Renal pelvis (tissue), 1 donor: ENCODE measurements at regions not wholly inside any gene's neighbourhood (a gene's known extent, or its start where the extent isn't known, plus 50 kb on each side); places are given as distances from the start of the nearest gene placed in this dataset.

Experiments
- DNase-seq: peaks from one replicate; pipeline ENCODE4 v3.0.0-alpha.2; 2013

DNA sequence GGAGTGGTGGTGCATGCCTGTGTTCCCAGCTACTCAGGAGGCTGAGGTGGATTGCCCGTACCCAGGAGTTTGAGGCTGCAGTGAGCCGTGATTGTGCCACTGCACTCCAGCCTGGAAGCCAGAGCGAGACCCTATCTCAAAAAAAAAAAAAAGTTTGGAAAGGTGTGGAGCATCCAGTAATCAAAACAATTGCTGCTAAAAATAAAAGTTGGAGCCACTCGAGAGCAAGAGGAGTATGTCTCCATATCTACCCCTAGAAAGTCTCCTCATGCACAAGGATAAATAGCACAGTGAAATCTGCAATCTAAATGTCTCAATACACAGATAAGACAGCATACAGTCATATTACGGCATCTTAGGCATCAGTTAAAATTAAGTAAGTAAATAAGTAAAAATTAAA is 81.5 kb upstream of the NEBL start:
- DNase-seq: no peak

- no peak for DNase-seq
Observed at GRCh38 chr10:20977300-20977699, 80.2 kb upstream of the NEBL start.

GRCh38 chr10:20976891-20977290 is 79.8 kb upstream of the NEBL start:
- DNase-seq: no peak

GRCh38 chr10:20976390-20976789 is 79.3 kb upstream of the NEBL start:
- no peak for DNase-seq

DNA sequence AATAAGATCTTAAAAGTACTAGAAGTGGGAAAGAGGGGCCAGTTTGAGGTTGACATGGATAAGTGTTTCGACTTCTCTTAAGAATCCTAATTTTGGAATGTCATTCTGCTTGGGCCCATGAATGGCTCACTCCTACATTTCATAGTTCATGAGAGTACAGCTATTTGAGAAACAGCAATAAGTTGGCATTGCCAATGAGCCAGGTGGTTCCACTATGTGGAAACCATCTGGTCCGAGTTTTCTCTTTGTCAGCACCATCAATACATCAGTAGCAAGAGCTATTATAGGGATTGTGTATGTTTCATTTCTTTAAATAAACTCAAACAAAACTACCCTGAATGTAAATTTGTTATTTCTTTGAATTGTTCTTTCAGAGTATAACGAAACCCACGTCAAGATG is 78.1 kb upstream of the NEBL start:
- no peak for DNase-seq

- DNase-seq: no peak
Observed at GRCh38 chr10:20972925-20973324, 75.8 kb upstream of the NEBL start.

GRCh38 chr10:20971901-20972300 is 74.8 kb upstream of the NEBL start:
- DNase-seq: no peak

DNA sequence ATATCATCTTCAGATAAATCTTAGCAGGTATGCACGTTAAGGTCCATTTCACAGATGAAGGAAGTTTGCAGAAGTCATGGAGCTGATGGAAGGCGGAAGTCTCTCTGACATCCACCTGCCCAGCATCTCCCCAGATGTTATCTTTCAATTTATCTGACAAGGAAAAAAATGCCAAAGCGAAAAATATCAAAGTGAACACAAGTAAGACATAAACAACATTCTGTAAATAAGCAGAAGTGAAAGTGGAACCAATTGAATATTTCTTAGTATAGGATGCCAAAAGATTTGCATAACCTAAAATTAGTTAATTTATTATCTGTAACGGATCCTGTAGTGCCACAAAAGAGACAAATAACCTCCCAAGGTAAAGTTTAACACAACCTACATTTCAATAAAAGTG is 73.6 kb upstream of the NEBL start:
- no peak for DNase-seq

GRCh38 chr10:20970044-20970443 is 72.9 kb upstream of the NEBL start:
- DNase-seq: no peak

DNA sequence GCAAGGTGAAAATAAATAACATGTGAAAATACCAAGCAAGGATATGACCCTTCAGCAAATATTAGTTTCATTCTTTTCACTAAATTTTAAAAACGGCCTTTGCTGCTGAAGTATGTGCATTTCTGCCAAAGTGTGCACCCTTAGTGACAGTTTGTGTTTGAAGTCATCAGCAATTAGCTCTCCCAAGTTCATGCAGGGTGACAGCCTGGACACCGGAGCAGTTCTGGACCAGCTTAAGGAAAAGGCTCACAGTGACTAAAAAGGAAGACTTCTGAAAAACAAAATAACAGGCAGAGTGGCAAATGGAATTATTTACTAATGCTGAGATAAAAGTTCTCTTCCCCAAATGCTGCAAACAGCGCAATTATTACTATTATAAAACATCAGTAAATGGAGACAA is 69.3 kb upstream of the NEBL start:
- no peak for DNase-seq

GRCh38 chr10:20963721-20964595 is 66.8 kb upstream of the NEBL start:
- no peak for DNase-seq

DNA sequence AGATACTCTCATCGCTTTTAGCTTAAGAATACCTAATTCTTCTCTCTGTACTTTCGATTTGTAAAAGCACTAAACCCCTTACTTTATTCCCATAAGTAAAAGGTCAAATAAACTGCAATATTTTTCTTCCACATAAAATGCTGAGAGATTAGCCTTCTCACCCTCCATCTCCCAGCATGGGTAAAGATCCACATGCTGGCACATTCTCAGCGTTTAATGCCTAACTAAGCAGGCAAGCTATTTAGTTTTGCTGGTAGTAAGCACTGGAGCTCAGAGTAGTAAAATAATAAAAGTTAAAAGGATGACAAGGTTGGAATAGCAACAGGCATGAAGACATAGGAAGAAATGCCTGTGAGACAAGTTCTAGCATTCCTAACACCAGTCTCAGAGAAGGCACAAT is 65.9 kb upstream of the NEBL start:
- DNase-seq: peak; percentile 15

DNA sequence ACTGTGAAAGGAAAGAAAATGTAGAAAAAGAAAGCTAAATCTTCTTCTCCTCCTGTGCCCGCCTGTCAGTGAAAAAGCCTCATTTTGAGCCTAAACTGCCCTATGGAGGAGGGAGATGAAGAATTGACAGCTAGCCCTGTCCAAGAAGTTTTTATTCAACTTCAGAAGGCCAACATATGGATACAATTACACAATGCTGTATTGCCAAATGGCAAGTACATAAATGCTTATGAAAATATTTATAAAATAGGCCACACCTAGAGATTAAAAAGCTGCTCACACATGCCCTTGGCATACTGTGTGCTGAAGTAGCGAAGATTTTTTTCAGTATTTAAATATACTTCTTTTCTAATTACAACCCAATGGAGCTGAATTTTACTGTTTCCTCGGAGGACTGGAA is 65.1 kb upstream of the NEBL start:
- no peak for DNase-seq

DNA sequence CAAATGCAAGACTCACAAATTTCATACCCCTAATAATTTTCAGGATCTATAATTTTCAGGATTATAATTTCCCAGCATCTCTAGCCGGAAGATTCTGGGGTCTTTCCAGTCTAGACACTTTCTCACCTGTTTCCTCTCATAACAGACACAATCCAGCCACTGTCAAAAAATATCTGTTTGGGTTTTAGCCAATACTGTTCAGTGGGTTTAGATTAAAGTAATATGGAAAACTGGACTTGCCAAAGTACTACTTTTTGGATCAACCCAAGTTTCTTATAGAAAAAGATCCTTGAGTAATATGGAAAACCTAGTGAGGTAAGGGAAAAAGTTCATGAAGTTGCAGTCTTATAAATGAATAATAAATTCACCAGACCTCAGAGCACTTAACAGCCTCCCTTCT is 62.1 kb upstream of the NEBL start:
- no peak for DNase-seq

DNA sequence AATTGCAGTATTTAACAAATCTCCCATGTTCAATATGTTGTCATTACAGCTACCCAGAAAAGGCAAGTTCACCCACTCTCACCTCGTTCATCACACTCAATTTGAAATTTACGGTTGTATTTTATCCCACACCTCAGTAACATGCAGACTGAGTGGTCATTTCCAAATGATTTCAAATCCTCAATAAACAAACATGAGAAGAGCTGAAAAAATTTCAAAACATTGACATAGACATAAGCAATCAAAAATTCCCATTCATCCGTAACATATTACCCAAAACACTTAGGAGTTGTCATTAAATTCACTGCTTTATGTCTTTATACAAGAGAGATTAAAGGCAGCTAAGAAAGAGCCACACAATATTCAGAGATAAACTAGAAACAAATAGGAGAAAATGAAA is 61.7 kb upstream of the NEBL start:
- DNase-seq: no peak

DNA sequence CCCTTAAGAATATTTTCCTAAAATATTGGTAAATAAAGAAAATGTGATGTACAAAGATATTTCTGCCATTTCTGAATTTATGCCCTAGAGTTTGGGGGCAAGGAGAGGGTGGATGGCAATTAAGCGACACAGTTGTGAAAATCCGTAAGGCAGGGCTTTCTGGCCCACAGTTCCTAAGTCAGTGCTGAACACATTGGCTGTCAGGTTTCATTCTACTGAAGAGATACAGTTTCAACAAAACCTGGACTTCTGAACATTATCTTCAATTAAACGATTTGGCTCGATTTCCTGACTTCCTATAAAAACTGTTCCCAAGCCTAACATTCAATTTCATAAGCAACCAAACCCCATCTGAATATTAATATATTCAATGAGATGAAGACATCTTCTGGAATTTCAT is 61.1 kb upstream of the NEBL start:
- DNase-seq: no peak

DNA sequence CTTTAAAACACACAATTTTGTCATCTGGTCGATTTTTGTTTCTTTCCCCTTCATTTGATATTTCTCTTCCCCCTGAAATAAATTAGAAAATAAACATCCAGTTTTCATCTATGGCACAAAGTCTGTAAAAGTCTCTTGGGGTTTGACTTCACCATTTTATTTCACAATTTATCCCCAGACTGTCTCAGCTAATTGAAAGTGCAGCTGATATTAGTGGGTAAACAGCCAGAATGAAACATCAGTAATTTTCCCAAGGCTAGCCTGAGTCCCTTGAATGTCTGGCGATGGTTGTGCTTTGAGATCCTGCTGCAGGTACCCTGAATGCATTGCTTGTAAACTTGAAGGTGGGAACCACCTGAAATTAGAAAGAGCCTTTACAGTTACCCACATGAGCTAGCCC is 60.6 kb upstream of the NEBL start:
- no peak for DNase-seq

DNA sequence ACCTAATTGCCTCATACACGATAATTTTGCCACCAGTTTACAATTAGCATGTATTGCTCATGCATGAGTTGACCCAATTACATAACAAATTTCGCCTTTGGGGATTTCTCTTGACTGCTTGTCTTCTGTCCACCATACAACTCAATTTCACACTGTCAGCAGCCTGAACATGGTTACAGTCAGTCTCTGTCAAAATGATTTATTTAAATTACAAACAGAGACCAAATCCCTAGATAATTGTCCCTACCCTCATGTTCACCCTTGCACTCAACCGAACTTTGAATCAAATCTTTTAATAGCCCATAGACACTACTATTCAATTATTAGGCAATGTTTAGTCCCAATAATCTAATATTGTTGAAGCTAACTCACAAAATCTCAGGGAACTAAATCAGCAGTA is 59.7 kb upstream of the NEBL start:
- no peak for DNase-seq

DNA sequence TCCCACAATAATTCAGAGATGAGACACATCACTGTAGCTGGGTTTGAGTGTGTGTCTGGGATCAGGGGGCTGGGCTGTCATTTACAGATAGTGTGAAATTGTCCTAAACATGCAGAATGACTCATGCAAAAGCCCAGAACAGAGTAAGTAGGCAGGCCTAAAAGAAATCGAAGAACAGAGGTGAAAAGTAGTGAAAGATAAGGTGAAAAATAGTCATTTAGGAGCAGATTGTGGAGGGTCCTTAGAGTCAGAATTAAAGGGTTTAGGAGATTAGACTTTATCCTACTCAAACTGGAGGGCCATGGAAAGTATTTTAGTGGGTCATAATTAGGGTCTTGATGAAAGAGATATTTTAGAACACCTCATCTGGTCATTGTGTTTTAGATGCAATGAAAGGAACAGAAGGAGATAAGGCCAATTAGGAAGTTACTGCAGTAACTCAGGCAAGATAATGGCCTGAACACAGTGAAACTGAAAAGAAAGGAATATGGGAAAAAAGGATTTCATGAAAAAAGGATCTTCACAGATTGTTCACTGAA is 58.3 kb upstream of the NEBL start:
- DNase-seq: no peak

DNA sequence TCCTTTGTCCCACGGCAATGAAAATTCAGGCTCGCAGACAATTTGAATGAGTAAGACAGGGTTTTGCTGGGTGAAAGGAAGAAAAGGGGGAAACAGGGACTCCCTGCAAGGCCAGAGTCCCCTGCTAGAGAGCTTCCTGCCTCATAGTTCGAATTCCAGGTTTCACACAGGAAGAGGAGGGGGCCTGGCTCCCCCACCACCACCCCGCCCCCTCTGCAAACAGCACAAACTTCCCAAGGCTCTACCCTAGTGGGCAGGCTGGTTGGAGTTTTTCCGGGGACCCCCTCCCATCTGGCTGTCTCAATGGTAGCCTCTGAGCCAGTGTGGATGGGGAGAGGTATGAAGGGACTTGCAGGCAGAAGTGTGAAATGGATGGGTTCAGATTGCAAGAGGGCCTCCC is 57.4 kb upstream of the NEBL start:
- DNase-seq: no peak

DNA sequence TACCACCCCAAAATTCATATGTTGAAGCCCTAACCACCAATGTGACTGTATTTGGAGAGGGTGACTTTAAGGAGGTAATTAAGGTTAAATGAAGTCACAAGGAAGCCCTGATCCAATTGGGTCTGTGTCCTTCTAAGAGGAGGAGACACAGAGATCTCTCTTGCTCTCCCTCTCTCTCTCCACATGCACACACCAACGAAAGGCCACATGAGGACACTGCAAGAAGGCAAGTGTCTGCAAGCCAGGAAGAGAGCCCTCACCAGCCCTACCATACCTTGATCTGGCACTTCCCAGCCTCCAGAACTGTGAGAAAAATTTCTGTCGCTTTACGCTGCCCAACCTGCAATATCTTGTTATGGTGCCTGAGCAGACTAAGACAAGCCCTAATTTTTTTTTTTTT is 56.0 kb upstream of the NEBL start:
- no peak for DNase-seq

DNA sequence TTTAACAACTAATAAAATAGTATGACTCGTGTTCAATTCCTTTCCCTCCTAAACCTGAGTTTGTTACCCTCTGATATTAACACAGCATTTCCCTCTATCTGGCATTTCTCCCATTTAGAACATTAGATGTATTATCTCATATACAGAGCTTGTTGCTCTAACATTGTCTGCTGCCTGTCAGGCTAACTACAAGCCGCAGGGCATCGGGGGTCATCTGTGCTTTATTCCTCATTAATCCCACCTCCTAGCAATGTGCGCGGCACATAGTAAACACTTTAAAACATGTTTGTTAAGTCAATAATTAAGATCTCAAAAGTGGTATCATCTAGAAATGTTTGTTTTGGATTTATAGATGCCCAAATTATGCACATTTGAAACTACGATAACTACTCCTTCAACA is 52.9 kb upstream of the NEBL start:
- no peak for DNase-seq

- no peak for DNase-seq
Observed at GRCh38 chr10:20948686-20949327, 51.7 kb upstream of the NEBL start.
